Natural killer cell treated with Interleukin-12 subunit alpha and Interleukin-12 subunit beta and Interleukin-15 and Interleukin-18, amount 100 ng/mL, for 72 hours (primary cell): ENCODE measurements at regions not wholly inside any gene's neighbourhood (a gene's known extent, or its start where the extent isn't known, plus 50 kb on each side); places are given as distances from the start of the nearest gene placed in this dataset.

Source experiments
- ATAC-seq, 2 donors: fragments of 150-1000 bp; cut with Tn5 transposase in 1 of 2; sonication (Bioruptor Pico), chemical (Tn5 transposase) in 1 of 2; 2 replicates each; pipeline ENCODE4 v1.10.0; 2021
- DNase-seq: peaks from one replicate; pipeline ENCODE4 v3.0.0; 2022; ENCODE audit warnings: low spot score
- H3K27ac Mint-ChIP-seq, 2 donors: 1 replicate in 1 of 2; 2 replicates in 1 of 2; pipeline ENCODE4 v1.8.0; 2022; ENCODE audit warnings: mixed read lengths in 2 of 2, mild to moderate bottlenecking in 1 of 2, moderate library complexity in 1 of 2
- H3K27me3 Mint-ChIP-seq, 2 donors: 1 replicate in 1 of 2; 2 replicates in 1 of 2; pipeline ENCODE4 v1.8.0; 2022; ENCODE audit warnings: mixed read lengths in 2 of 2
- H3K36me3 Mint-ChIP-seq: one replicate; pipeline ENCODE4 v1.8.0; 2022; ENCODE audit warnings: mixed read lengths
- H3K4me1 Mint-ChIP-seq, 2 donors: 1 replicate in 1 of 2; 2 replicates in 1 of 2; pipeline ENCODE4 v1.8.0; 2022; ENCODE audit warnings: low read depth in 2 of 2, mixed read lengths in 2 of 2, mild to moderate bottlenecking in 1 of 2
- H3K4me3 Mint-ChIP-seq: one replicate; pipeline ENCODE4 v1.8.0; 2022; ENCODE audit warnings: mixed read lengths
- H3K9me3 Mint-ChIP-seq: 2 replicates; pipeline ENCODE4 v1.8.0; 2022; ENCODE audit warnings: mixed read lengths

DNA sequence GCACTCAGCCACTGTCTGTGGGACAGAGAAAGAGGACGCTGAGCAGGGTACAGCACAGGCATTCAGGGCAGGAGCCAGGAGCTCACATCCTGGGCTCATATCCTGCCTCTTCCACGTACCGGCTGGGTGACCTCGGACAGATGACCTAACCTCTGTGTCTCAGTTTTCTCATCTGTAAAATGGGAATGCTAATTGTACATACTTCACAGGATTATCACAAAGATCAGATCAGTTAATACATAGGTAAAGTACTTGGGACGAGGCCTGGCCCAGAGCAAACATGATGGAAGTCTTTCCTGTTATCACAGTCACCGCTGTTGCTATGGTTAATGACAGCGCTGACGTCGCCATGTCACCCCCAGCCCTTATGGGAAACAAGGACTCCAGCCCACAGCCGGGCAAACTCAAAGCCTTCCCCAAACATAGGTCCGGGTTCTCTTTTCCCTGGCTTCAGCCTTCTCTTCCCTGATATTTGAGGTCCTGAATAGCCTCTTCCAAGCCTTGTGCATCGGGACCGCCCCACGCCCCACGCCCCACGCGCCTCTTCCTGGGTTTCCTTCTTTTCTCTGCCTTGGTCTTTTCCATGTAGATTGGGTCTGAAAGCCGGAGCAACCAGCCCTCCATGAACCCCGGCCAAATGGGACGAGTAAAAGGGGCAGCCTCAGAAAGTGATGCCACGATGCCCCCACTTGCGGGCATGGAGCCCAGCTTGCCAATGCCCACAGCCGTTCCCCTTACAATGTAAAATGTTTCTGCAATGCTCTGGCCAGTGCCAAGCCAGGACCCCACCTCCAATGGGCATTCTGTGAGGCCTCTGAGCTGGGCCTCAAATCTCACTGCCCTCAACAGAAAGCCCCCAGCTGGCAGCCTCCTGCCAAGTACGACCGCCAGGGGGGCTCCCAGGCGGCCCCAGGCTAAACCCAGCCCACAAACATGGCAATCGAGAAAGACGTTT lies 125.4 kb downstream of the RFLNA start:
- Mint-ChIP-seq H3K27ac (no peak overlapping the region), H3K4me3 (no peak overlapping the region), H3K27me3 (no peaks in the 10 kb centered on the region), H3K36me3 (no peaks in the 10 kb centered on the region), H3K4me1 (peaks cover 10 to 27% of the 10 kb centered on the region in 2 donors), H3K9me3 (no peaks in the 10 kb centered on the region)
- DNase-seq (no peak), ATAC-seq (no peak)

DNA sequence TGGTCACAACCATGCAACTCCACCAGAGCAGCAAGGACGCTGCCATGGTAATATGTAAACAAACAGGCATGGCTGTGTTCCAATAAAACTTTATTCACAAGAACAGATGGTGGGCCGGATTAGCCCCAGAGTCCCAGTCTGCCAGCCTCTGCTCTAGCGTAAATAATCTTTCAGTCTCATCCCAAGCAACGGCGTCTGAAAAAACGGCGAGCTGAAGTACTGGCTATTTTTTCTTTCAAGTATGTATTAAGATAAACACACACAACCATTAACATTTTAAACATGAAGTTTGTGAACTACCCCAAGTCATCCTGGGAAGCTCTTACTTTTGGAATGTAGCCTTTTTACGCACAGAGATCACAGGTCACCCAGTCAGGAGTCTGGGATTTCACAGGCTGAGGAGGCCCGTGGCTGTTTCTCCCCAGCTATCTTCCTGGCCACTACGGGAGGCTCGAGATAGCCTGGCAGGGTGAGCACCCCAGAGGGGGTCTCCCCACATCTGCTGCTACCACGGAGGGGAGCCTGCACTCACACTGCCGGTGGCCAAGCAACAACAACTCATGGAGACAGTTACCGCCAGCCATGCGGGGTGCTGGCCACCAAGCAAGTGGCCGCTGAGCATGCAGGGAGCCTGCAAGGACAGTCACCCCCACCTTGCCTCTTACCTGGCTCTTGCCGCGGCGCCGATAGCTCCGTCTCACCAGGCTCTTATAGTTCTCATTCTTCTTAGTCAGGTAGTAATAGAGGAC lies 124.6 kb downstream of the RFLNA start:
- Mint-ChIP-seq H3K4me3 (no peak overlapping the region), H3K9me3 (no peaks in the 10 kb centered on the region), H3K27me3 (no peaks in the 10 kb centered on the region), H3K27ac (no peak overlapping the region), H3K36me3 (no peaks in the 10 kb centered on the region), H3K4me1 (peaks cover 10 to 23% of the 10 kb centered on the region in 2 donors)
- no peak for ATAC-seq
- no peak for DNase-seq

GRCh38 chr12:124418791-124419190 lies 123.9 kb downstream of the RFLNA start:
- Mint-ChIP-seq H3K27me3 (no peaks in the 10 kb centered on the region), H3K4me1 (peaks cover 3 to 20% of the 10 kb centered on the region in 2 donors), H3K4me3 (no peak overlapping the region), H3K27ac (no peak overlapping the region), H3K36me3 (no peaks in the 10 kb centered on the region), H3K9me3 (no peaks in the 10 kb centered on the region)
- DNase-seq (no peak), ATAC-seq (no peak)

DNA sequence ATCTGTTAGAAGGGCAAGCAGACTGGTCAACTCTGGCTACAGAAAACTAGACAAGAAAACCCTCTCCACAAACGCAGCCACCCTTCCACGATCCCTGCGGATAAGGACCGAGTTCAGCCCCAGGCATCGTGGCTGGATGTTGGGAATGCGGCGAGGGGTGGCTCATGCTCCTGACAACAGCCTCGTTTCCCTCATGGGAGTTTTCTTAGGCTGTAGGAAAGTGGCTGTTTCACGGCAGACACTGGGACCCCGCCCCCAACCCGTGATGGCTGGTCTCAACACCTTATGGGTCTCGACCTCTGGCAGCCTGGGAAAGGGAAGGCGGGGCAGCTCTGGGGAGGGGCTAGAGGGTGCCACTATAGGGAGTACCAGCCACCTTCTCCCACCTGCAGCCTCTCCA lies 123.3 kb downstream of the RFLNA start:
- DNase-seq (no peak), ATAC-seq (no peak)
- H3K27me3 Mint-ChIP-seq, result no peaks in the 10 kb centered on the region
- H3K9me3 Mint-ChIP-seq, result no peaks in the 10 kb centered on the region
- no peaks in the 10 kb centered on the region for H3K36me3 Mint-ChIP-seq
- H3K4me1 Mint-ChIP-seq, result peaks cover 0 to 20% of the 10 kb centered on the region in 2 donors
- no peak overlapping the region for H3K27ac Mint-ChIP-seq
- H3K4me3 Mint-ChIP-seq, result no peak overlapping the region

DNA sequence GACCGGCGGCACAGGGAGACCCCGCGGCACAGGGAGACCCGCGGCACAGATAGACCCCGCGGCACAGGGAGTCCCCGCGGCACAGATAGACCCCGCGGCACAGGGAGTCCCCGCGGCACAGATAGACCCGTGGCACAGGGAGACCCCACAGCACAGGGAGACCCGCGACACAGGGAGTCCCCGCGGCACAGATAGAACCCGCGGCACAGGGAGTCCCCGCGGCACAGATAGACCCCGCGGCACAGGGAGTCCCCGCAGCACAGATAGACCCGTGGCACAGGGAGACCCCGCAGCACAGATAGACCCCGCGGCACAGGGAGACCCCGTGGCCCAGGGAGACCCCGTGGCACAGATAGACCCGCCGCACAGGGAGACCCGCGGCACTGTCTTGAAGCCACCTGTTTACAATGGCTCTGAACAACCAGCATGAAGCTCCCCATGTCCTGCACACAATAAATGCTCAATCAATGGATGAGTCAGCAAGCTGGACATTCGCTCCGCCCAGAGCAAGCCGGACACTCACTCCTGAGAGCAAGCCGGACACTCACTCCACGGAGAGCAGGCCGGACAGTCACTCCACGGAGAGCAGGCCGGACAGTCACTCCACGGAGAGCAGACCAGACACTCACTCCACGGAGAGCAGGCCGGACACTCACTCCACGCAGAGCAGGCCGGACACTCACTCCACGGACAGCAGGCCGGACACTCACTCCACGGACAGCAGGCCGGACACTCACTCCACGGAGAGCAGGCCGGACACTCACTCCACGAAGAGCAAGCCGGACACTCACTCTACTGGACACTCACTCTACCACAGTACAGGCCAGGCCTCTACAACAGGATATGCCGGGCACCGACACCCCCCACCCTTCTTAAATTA lies 121.9 kb downstream of the RFLNA start:
- no peak for ATAC-seq

DNA sequence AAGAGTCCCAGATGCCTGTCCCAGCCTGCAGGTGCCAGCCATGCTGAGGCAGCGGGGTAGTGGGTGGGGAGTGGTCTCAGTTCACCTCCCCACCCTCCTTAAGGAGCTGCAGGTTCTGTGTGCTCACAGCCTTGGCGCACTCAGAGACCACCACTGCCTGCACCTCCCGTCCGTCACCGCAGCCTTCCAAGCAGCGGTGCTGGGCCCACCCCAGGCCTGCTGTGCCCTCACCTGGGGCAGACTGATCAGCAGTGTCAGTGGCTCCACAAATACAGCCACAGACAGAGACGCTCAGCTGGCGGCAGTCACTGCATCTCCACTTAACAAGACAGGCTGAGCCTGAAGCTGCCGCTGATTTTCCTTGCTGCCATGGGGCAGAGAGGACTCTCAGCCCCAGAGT lies 120.2 kb downstream of the RFLNA start:
- no peaks in the 10 kb centered on the region for H3K27me3 Mint-ChIP-seq
- H3K27ac Mint-ChIP-seq, result no peak overlapping the region
- H3K36me3 Mint-ChIP-seq, result no peaks in the 10 kb centered on the region
- H3K4me3 Mint-ChIP-seq, result no peak overlapping the region
- peaks cover 0 to 26% of the 10 kb centered on the region in 2 donors for H3K4me1 Mint-ChIP-seq
- H3K9me3 Mint-ChIP-seq, result no peaks in the 10 kb centered on the region
- ATAC-seq (no peak), DNase-seq (no peak)

More for the DNA sequence above, 121.9 kb downstream of the RFLNA start:
- Mint-ChIP-seq H3K27me3 (no peaks in the 10 kb centered on the region), H3K9me3 (no peaks in the 10 kb centered on the region), H3K36me3 (no peaks in the 10 kb centered on the region), H3K27ac (no peak overlapping the region), H3K4me3 (no peak overlapping the region), H3K4me1 (peaks cover 0 to 20% of the 10 kb centered on the region in 2 donors)
- DNase-seq, result no peak

- no peaks in the 10 kb centered on the region for H3K27me3 Mint-ChIP-seq
- DNase-seq, result no peak
- no peak overlapping the region for H3K4me3 Mint-ChIP-seq
- no peak for ATAC-seq
- H3K9me3 Mint-ChIP-seq, result no peaks in the 10 kb centered on the region
- H3K36me3 Mint-ChIP-seq, result no peaks in the 10 kb centered on the region
- H3K27ac Mint-ChIP-seq, result no peak overlapping the region
- H3K4me1 Mint-ChIP-seq, result peaks cover 0 to 24% of the 10 kb centered on the region in 2 donors
Observed at GRCh38 chr12:124413915-124414314, 119.0 kb downstream of the RFLNA start.

GRCh38 chr12:124413401-124413800 lies 118.5 kb downstream of the RFLNA start:
- DNase-seq (no peak), ATAC-seq (peak in 1 of 2 donors; percentile 36)
- H3K27me3 Mint-ChIP-seq, result no peaks in the 10 kb centered on the region
- no peak overlapping the region for H3K27ac Mint-ChIP-seq
- H3K36me3 Mint-ChIP-seq, result no peaks in the 10 kb centered on the region
- H3K4me1 Mint-ChIP-seq, result peaks cover 0 to 24% of the 10 kb centered on the region in 2 donors
- H3K4me3 Mint-ChIP-seq, result no peak overlapping the region
- H3K9me3 Mint-ChIP-seq, result no peaks in the 10 kb centered on the region

- Mint-ChIP-seq H3K4me1 (peaks cover 0 to 23% of the 10 kb centered on the region in 2 donors), H3K36me3 (no peaks in the 10 kb centered on the region), H3K4me3 (no peak overlapping the region), H3K27me3 (no peaks in the 10 kb centered on the region), H3K9me3 (no peaks in the 10 kb centered on the region), H3K27ac (no peak overlapping the region)
- no peak for ATAC-seq
- no peak for DNase-seq
Observed at GRCh38 chr12:124412646-124413015, 117.7 kb downstream of the RFLNA start.

GRCh38 chr12:124411953-124412645 lies 117.2 kb downstream of the RFLNA start:
- H3K27ac Mint-ChIP-seq, result no peak overlapping the region
- H3K9me3 Mint-ChIP-seq, result no peaks in the 10 kb centered on the region
- H3K4me3 Mint-ChIP-seq, result no peak overlapping the region
- no peak for DNase-seq
- H3K36me3 Mint-ChIP-seq, result no peaks in the 10 kb centered on the region
- no peaks in the 10 kb centered on the region for H3K27me3 Mint-ChIP-seq
- no peak for ATAC-seq
- H3K4me1 Mint-ChIP-seq, result peaks cover 0 to 22% of the 10 kb centered on the region in 2 donors

GRCh38 chr12:124411281-124411878 lies 116.5 kb downstream of the RFLNA start:
- H3K4me1 Mint-ChIP-seq, result peaks cover 0 to 25% of the 10 kb centered on the region in 2 donors
- H3K9me3 Mint-ChIP-seq, result no peaks in the 10 kb centered on the region
- no peak for DNase-seq
- no peak overlapping the region for H3K27ac Mint-ChIP-seq
- no peak for ATAC-seq
- H3K4me3 Mint-ChIP-seq, result no peak overlapping the region
- H3K36me3 Mint-ChIP-seq, result no peaks in the 10 kb centered on the region
- H3K27me3 Mint-ChIP-seq, result no peaks in the 10 kb centered on the region

DNA sequence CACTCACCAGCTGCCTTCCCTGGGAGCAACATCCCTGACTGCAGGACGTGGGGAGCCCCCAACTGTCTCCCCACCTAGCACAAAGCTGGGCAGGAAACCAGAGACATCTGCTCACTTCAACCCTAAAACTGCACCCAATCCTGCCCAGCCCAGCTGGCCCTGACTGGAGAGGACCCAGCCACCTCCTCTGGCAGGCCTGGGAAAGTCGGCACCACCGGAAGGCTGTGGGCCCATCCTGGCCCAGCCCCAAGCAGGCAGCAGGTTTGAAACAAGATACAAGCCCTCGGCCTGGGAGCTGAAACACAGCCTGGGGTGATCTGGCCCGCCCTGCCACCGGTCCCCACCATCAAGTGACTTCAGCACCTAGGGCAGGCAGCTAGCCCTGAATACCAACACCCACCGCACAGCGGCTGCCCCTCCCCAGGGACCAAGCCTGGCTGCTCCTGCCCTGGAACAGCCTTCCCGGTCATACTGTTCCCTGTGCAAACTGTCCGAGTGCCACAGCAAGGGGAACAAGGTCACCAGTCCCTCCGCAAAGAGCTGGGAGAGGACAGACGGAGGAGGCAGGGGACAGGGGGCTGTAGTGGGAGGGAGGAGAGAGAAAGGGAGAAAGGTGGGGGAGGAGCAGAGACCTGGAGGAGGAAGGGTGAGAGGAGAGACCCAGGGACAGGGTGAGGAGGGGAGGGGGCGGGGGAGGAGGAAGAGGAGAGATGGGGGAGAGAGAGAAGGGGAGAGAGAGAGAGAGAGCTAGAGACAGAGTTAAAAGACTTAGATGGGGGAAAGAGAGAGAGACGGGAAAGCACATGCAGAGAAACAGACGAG lies 115.7 kb downstream of the RFLNA start:
- H3K27me3 Mint-ChIP-seq, result no peaks in the 10 kb centered on the region
- H3K36me3 Mint-ChIP-seq, result no peaks in the 10 kb centered on the region
- ATAC-seq (no peak), DNase-seq (no peak)
- H3K4me1 Mint-ChIP-seq, result peaks cover 0 to 23% of the 10 kb centered on the region in 2 donors
- no peak overlapping the region for H3K4me3 Mint-ChIP-seq
- H3K27ac Mint-ChIP-seq, result no peak overlapping the region
- no peaks in the 10 kb centered on the region for H3K9me3 Mint-ChIP-seq
